OCI-LY7 (cell line): ENCODE measurements at regions not wholly inside any gene's neighbourhood (a gene's known extent, or its start where the extent isn't known, plus 50 kb on each side); places are given as distances from the start of the nearest gene placed in this dataset.
"Not testable (repeated sequence)": the region's sequence is repeated elsewhere in the genome, so short reads cannot be mapped to it uniquely, and the experiment has no call there.

ENCODE experiments used
- BruUV-seq: library from RNA; stranded (reverse); fragments of 400-500 nt; replicated peaks from 2 replicates; lab custom pipeline; 2021; lab: Mats Ljungman, UMichigan
- CTCF ChIA-PET: fragments of 300-600 bp; sonication (Branson Sonifier 250); formaldehyde crosslinking; loops from one replicate; lab custom pipeline; 2022; ENCODE audit warnings: antibody characterized with exemption; ENCODE audit not compliant: unreplicated experiment; lab: Charles Lee
- POLR2A ChIA-PET: fragments of 300-600 bp; sonication (Branson Sonifier 250); formaldehyde crosslinking; loops from one replicate; lab custom pipeline; 2022; ENCODE audit warnings: antibody characterized with exemption; lab: Charles Lee
- DNase-seq: peaks from one replicate; pipeline ENCODE4 v3.0.0-alpha.2; 2015; ENCODE audit warnings: low spot score
- H2AFZ ChIP-seq: fragments of 200-600 bp; sonication (generic), shearing (Covaris generic); 2 replicates; pipeline ENCODE4 v1.6.1; 2014; ENCODE audit warnings: mild to moderate bottlenecking, antibody characterized with exemption, low read length, moderate library complexity
- H3K27ac ChIP-seq: fragments of 200-600 bp; sonication (generic); 2 replicates; pipeline ENCODE4 v1.5.1; 2014; ENCODE audit warnings: mixed run types, low read depth, mild to moderate bottlenecking, moderate library complexity, low read length, inconsistent platforms; ENCODE audit not compliant: poor library complexity, severe bottlenecking
- H3K36me3 ChIP-seq: fragments of 200-600 bp; sonication (generic); 2 replicates; pipeline ENCODE4 v1.6.1; 2014; ENCODE audit warnings: mild to moderate bottlenecking, antibody characterized with exemption, low read length, moderate library complexity, mixed read lengths; ENCODE audit not compliant: insufficient read depth
- H3K4me1 ChIP-seq: fragments of 200-600 bp; sonication (generic); 2 replicates; pipeline ENCODE4 v1.5.1; 2014; ENCODE audit warnings: mild to moderate bottlenecking, low read length; ENCODE audit not compliant: insufficient read depth, poor library complexity, severe bottlenecking
- H3K4me2 ChIP-seq: fragments of 200-600 bp; sonication (generic); 2 replicates; pipeline ENCODE4 v1.6.1; 2014; ENCODE audit warnings: mild to moderate bottlenecking, low read length
- H3K4me3 ChIP-seq: fragments of 200-600 bp; sonication (generic); 2 replicates; pipeline ENCODE4 v1.5.1; 2014; ENCODE audit warnings: mild to moderate bottlenecking, low read depth, low read length; ENCODE audit not compliant: poor library complexity, severe bottlenecking
- H3K79me2 ChIP-seq: fragments of 200-600 bp; sonication (generic); 2 replicates; pipeline ENCODE4 v1.6.1; 2016; ENCODE audit warnings: low read depth, mild to moderate bottlenecking, low read length, moderate library complexity, mixed read lengths; ENCODE audit not compliant: insufficient read depth
- H3K9me2 ChIP-seq: fragments of 200-600 bp; sonication (generic); 2 replicates; pipeline ENCODE4 v1.6.1; 2016; ENCODE audit warnings: mild to moderate bottlenecking, low read length, mixed read lengths; ENCODE audit not compliant: insufficient read depth
- H3K9me3 ChIP-seq: fragments of 200-600 bp; sonication (generic); 2 replicates; pipeline ENCODE4 v1.6.1; 2014; ENCODE audit warnings: mild to moderate bottlenecking, mixed run types, low read length, mixed read lengths
- H4K20me1 ChIP-seq: fragments of 200-600 bp; sonication (generic); 2 replicates; pipeline ENCODE4 v1.6.1; 2014; ENCODE audit warnings: mild to moderate bottlenecking, antibody characterized with exemption, low read length, moderate library complexity, mixed read lengths; ENCODE audit not compliant: insufficient read depth
- CTCF ChIP-seq: fragments of 200-600 bp; sonication (generic); conservative IDR thresholded peaks from 2 replicates; pipeline ENCODE4 v1.5.1; 2014; ENCODE audit warnings: mild to moderate bottlenecking, antibody characterized with exemption, low read length, moderate library complexity, mixed read lengths
- EZH2phosphoT487 ChIP-seq: fragments of 200-600 bp; sonication (generic); IDR thresholded peaks from 2 replicates; pipeline ENCODE4 v1.6.1; 2018; ENCODE audit warnings: low read depth, borderline replicate concordance, mild to moderate bottlenecking, mixed run types, antibody characterized with exemption, low read length, moderate library complexity, mixed read lengths
- intact Hi-C: fragments of 100-400 bp; cut with micrococcal nuclease; formaldehyde crosslinking; loops from one replicate; pipeline ENCODE4 v1.10.0; 2022; ENCODE audit not compliant: unreplicated experiment

- intact Hi-C loops, result no loop called here
- DNase-seq, result no peak
- no peak overlapping the region for H3K27ac ChIP-seq
- H3K79me2 ChIP-seq, result no peaks in the 10 kb centered on the region
- no peaks in the 10 kb centered on the region for H3K4me1 ChIP-seq
- H3K9me3 ChIP-seq, result no peaks in the 10 kb centered on the region
- no peaks in the 10 kb centered on the region for H3K36me3 ChIP-seq
- H3K9me2 ChIP-seq, result no peaks in the 10 kb centered on the region
- TF ChIP-seq EZH2phosphoT487 (no peak), CTCF (no peak)
- no peak overlapping the region for H3K4me2 ChIP-seq
- ChIA-PET CTCF (interaction anchor here (0.6 kb wide), 1 partner anchor 46 kb away, joined by 3 read pairs; no protein-coding TSS in a partner anchor), POLR2A (interaction anchor here (0.6 kb wide), 1 partner anchor 48 kb away, joined by 4 read pairs; no protein-coding TSS in a partner anchor)
- BruUV-seq, result no TSS peak
- H4K20me1 ChIP-seq, result no peaks in the 10 kb centered on the region
- no peak overlapping the region for H2AFZ ChIP-seq
- H3K4me3 ChIP-seq, result no peak overlapping the region
Observed at GRCh38 chr3:73143821-73144237, 82.4 kb downstream of the EBLN2 start.

GRCh38 chr3:73144276-73144675 lies 82.8 kb downstream of the EBLN2 start:
- POLR2A ChIA-PET, result interaction anchor here (1.3 kb wide), 1 partner anchor 38 kb away, joined by 3 read pairs; no protein-coding TSS in a partner anchor
- no peak overlapping the region for H3K4me3 ChIP-seq
- intact Hi-C loops, result no loop called here
- H4K20me1 ChIP-seq, result no peaks in the 10 kb centered on the region
- CTCF ChIA-PET, result no interaction called here
- H3K27ac ChIP-seq, result no peak overlapping the region
- no peak overlapping the region for H2AFZ ChIP-seq
- no peaks in the 10 kb centered on the region for H3K79me2 ChIP-seq
- no peaks in the 10 kb centered on the region for H3K4me1 ChIP-seq
- no peak overlapping the region for H3K4me2 ChIP-seq
- no peaks in the 10 kb centered on the region for H3K9me3 ChIP-seq
- no peak for TF ChIP-seq CTCF
- no peak for TF ChIP-seq EZH2phosphoT487
- no TSS peak for BruUV-seq
- no peak for DNase-seq
- no peaks in the 10 kb centered on the region for H3K9me2 ChIP-seq
- no peaks in the 10 kb centered on the region for H3K36me3 ChIP-seq

DNA sequence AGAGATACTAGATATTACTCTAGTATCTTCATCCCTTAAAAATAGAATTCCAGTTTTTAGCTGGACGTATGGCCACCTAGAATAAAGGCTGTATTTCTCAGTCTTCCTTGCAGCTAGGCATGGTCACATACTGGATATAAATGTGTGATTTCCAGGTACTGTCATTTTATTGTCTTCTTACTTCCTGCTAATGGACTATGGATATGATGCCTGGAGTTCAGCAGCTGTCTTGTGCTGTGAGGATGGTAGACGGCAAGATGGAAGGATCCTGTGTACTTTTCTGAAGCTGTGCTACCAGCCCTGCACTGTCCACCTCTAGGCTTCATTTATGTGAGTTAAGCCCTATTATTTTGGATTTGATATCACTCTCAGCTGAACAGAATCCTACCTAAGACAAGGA lies 83.4 kb downstream of the EBLN2 start:
- Histone ChIP-seq H2AFZ (no peak overlapping the region), H3K27ac (no peak overlapping the region), H3K9me2 (no peaks in the 10 kb centered on the region), H3K4me1 (no peaks in the 10 kb centered on the region), H3K79me2 (no peaks in the 10 kb centered on the region), H3K36me3 (no peaks in the 10 kb centered on the region), H4K20me1 (no peaks in the 10 kb centered on the region), H3K9me3 (no peaks in the 10 kb centered on the region), H3K4me3 (no peak overlapping the region), H3K4me2 (no peak overlapping the region)
- ChIA-PET POLR2A (interaction anchor here (1.3 kb wide), 1 partner anchor 38 kb away, joined by 3 read pairs; no protein-coding TSS in a partner anchor), CTCF (no interaction called here)
- DNase-seq, result no peak
- TF ChIP-seq EZH2phosphoT487 (no peak), CTCF (no peak)
- intact Hi-C loops, result no loop called here
- no TSS peak for BruUV-seq

DNA sequence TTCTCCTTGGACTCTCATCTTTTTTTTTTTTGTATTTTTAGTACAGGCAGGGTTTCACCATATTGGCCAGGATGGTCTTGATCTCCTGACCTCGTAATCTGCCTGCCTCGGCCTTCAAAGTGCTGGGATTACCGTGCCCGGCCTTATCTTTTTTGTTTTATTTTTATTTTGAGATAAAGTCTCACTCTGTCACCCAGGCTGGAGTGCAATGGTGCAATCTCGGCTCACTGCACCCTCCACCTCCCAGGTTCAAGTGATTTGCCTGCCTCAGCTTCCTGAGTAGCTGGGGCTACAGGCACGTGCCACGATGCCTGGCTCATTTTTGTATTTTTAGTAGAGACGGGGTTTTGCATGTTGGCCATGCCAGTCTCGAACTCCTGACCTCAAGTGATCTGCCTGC lies 86.0 kb downstream of the EBLN2 start:
- H3K79me2 ChIP-seq, H3K4me2 ChIP-seq, H3K4me3 ChIP-seq, intact Hi-C loops, CTCF ChIA-PET, H3K4me1 ChIP-seq, H3K9me2 ChIP-seq, BruUV-seq, H3K36me3 ChIP-seq, H4K20me1 ChIP-seq, DNase-seq, H3K9me3 ChIP-seq, H3K27ac ChIP-seq, H2AFZ ChIP-seq: not testable (repeated sequence)
- POLR2A ChIA-PET, result interaction anchor here (0.7 kb wide), 1 partner anchor 584 kb away, joined by 3 read pairs; no protein-coding TSS in a partner anchor
